ENCODE measurements at regions not wholly inside any gene's neighbourhood (a gene's known extent, or its start where the extent isn't known, plus 50 kb on each side); places are given as distances from the start of the nearest gene placed in this dataset.

- no peak for DNase-seq (ENCODE audit: low read depth)
Measured at GRCh38 chr9:113785334-113785733, 90.8 kb upstream of the ZNF618 start.

- DNase-seq (ENCODE audit: low read depth), result no peak
Measured at GRCh38 chr9:113786071-113786470, 90.0 kb upstream of the ZNF618 start.

GRCh38 chr9:113787871-113788270, 88.2 kb upstream of the ZNF618 start:
- DNase-seq (ENCODE audit: low read depth), result no peak

- no peak for DNase-seq (ENCODE audit: low read depth)
Measured at GRCh38 chr9:113788616-113789330, 87.3 kb upstream of the ZNF618 start.

- no peak for DNase-seq (ENCODE audit: low read depth)
Measured at GRCh38 chr9:113790093-113790492, 86.0 kb upstream of the ZNF618 start.

- no peak for DNase-seq (ENCODE audit: low read depth)
Measured at GRCh38 chr9:113793558-113793957, 82.6 kb upstream of the ZNF618 start.

- DNase-seq (ENCODE audit: low read depth), result no peak
Measured at GRCh38 chr9:113794721-113795120, 81.4 kb upstream of the ZNF618 start.

- no peak for DNase-seq (ENCODE audit: low read depth)
Measured at GRCh38 chr9:113795811-113796392, 80.2 kb upstream of the ZNF618 start.

- no peak for DNase-seq (ENCODE audit: low read depth)
Measured at GRCh38 chr9:113796646-113797426, 79.3 kb upstream of the ZNF618 start.

GRCh38 chr9:113798062-113799030, 77.8 kb upstream of the ZNF618 start:
- peak; percentile 9 for DNase-seq (ENCODE audit: low read depth)

- DNase-seq (ENCODE audit: low read depth), result no peak
Measured at GRCh38 chr9:113800276-113800675, 75.8 kb upstream of the ZNF618 start.

GRCh38 chr9:113803811-113804589, 72.1 kb upstream of the ZNF618 start:
- no peak for DNase-seq (ENCODE audit: low read depth)

GRCh38 chr9:113805486-113806132, 70.5 kb upstream of the ZNF618 start:
- no peak for DNase-seq (ENCODE audit: low read depth)

GRCh38 chr9:113807173-113808061, 68.7 kb upstream of the ZNF618 start:
- peak; percentile 65 for DNase-seq (ENCODE audit: low read depth)

- DNase-seq (ENCODE audit: low read depth), result peak; percentile 87
Measured at GRCh38 chr9:113808391-113809358, 67.4 kb upstream of the ZNF618 start.

GRCh38 chr9:113817171-113817570, 58.9 kb upstream of the ZNF618 start:
- DNase-seq (ENCODE audit: low read depth), result no peak

GRCh38 chr9:113818391-113818790, 57.7 kb upstream of the ZNF618 start:
- no peak for DNase-seq (ENCODE audit: low read depth)

GRCh38 chr9:113822315-113822714, 53.8 kb upstream of the ZNF618 start:
- DNase-seq (ENCODE audit: low read depth), result no peak
